Astrocyte (in vitro differentiated cells and primary cell): ENCODE measurements at regions not wholly inside any gene's neighbourhood (a gene's known extent, or its start where the extent isn't known, plus 50 kb on each side); places are given as distances from the start of the nearest gene placed in this dataset.
"Not testable (repeated sequence)": the region's sequence is repeated elsewhere in the genome, so short reads cannot be mapped to it uniquely, and the experiment has no call there.

Experiments used
- DNase-seq: peaks from one replicate; pipeline ENCODE4 v3.0.0-alpha.2; 2010; ENCODE audit warnings: low read depth
- FAIRE-seq: peaks from 2 replicates; lab custom pipeline; 2011; peaks lifted over from hg19 to GRCh38; lab: Jason Lieb, UNC
- H2AFZ ChIP-seq: 2 replicates; pipeline ENCODE4 v1.6.0; 2012; ENCODE audit warnings: low read depth, low read length, inconsistent platforms
- H3K27ac ChIP-seq: 2 replicates; pipeline ENCODE4 v1.5.1; 2011; ENCODE audit warnings: low read depth, low read length, inconsistent platforms
- H3K27me3 ChIP-seq: 2 replicates; pipeline ENCODE4 v1.6.0; 2011; ENCODE audit warnings: low read length, inconsistent platforms; ENCODE audit not compliant: insufficient read depth
- H3K36me3 ChIP-seq: 2 replicates; pipeline ENCODE4 v1.5.1; 2011; ENCODE audit warnings: low read length, inconsistent platforms; ENCODE audit not compliant: insufficient read depth
- H3K4me1 ChIP-seq: 2 replicates; pipeline ENCODE4 v1.5.1; 2011; ENCODE audit warnings: low read length, inconsistent platforms; ENCODE audit not compliant: insufficient read depth
- H3K4me2 ChIP-seq: 2 replicates; pipeline ENCODE4 v1.6.0; 2012; ENCODE audit warnings: low read length, inconsistent platforms
- H3K4me3 ChIP-seq: 2 replicates; pipeline ENCODE4 v1.5.1; 2011; ENCODE audit warnings: low read depth, mild to moderate bottlenecking, low read length, inconsistent platforms; ENCODE audit not compliant: insufficient read depth
- H3K79me2 ChIP-seq: 2 replicates; pipeline ENCODE4 v1.6.0; 2012; ENCODE audit warnings: mild to moderate bottlenecking, low read length, inconsistent platforms; ENCODE audit not compliant: insufficient read depth
- H3K9ac ChIP-seq: 2 replicates; pipeline ENCODE4 v1.6.0; 2012; ENCODE audit warnings: mild to moderate bottlenecking, low read length, inconsistent platforms
- H3K9me3 ChIP-seq: 2 replicates; pipeline ENCODE4 v1.5.1; 2012; ENCODE audit warnings: low read depth, mild to moderate bottlenecking, low read length, inconsistent platforms; ENCODE audit not compliant: insufficient read depth
- H4K20me1 ChIP-seq: 2 replicates; pipeline ENCODE4 v1.6.0; 2012; ENCODE audit warnings: low read length, inconsistent platforms; ENCODE audit not compliant: insufficient read depth
- H3K27ac Mint-ChIP-seq: one replicate; pipeline ENCODE4 v1.8.0; 2021; ENCODE audit warnings: mild to moderate bottlenecking, mixed read lengths; ENCODE audit not compliant: unreplicated experiment
- H3K27me3 Mint-ChIP-seq: one replicate; pipeline ENCODE4 v1.8.0; 2021; ENCODE audit warnings: low read depth, mixed read lengths; ENCODE audit not compliant: unreplicated experiment
- H3K36me3 Mint-ChIP-seq: one replicate; pipeline ENCODE4 v1.8.0; 2021; ENCODE audit warnings: low read depth, mixed read lengths; ENCODE audit not compliant: unreplicated experiment
- H3K4me1 Mint-ChIP-seq: one replicate; pipeline ENCODE4 v1.8.0; 2021; ENCODE audit warnings: low read depth, mixed read lengths; ENCODE audit not compliant: unreplicated experiment
- H3K4me3 Mint-ChIP-seq: one replicate; pipeline ENCODE4 v1.8.0; 2021; ENCODE audit warnings: mild to moderate bottlenecking, moderate library complexity, mixed read lengths; ENCODE audit not compliant: unreplicated experiment
- H3K9me3 Mint-ChIP-seq: one replicate; pipeline ENCODE4 v1.8.0; 2021; ENCODE audit warnings: mild to moderate bottlenecking, mixed read lengths; ENCODE audit not compliant: unreplicated experiment

DNA sequence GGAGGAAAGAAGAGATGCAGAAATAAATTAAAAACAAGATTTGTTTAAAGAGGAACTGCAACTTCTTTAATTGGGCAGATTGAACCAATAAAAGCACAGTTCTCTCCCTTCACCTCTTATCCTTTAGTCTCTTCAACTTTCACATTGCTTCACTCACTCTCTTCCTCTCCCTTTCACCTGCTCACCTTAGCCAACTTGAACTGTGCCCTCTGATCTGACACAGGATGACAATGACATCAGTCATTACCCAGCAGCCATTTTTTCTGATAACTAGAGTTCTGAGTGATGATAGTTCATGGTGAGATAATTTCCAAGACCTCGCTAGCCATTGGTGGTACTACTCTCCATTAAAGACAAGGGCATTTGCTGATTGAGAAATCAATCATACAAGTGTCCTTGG lies 134.9 kb upstream of the NBPF26 start:
- FAIRE-seq, H3K4me1 ChIP-seq, H3K27ac Mint-ChIP-seq, H2AFZ ChIP-seq, H3K27me3 Mint-ChIP-seq, H3K79me2 ChIP-seq, DNase-seq, H3K9ac ChIP-seq, H3K9me3 ChIP-seq, H3K4me3 Mint-ChIP-seq, H3K4me3 ChIP-seq, H3K4me1 Mint-ChIP-seq, H3K27ac ChIP-seq, H4K20me1 ChIP-seq, H3K27me3 ChIP-seq, H3K9me3 Mint-ChIP-seq, H3K36me3 ChIP-seq, H3K4me2 ChIP-seq, H3K36me3 Mint-ChIP-seq: not testable (repeated sequence)

DNA sequence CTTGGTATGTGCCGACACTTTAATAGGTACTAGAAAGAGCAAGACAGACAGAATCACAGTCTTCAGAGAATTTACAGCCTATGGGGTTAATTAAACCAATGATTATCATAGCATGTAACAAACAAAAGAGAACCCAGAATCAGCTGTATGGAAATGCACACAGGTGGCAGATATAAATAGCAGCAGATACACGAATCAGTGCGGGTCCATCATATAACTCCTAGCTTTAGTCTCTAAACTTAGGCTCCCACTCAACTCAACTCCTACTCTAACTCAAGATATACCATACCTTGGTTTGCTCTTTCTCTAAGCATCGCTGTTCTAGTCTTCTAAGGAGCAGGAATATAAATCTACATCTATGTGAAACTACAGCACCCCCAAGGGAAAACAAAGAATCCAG lies 132.0 kb upstream of the NBPF26 start:
- not testable (repeated sequence) for H3K4me3 ChIP-seq, H3K27ac ChIP-seq, H3K27ac Mint-ChIP-seq, H2AFZ ChIP-seq, H3K4me1 Mint-ChIP-seq, H3K9me3 ChIP-seq, H3K36me3 Mint-ChIP-seq, H3K4me1 ChIP-seq, H3K79me2 ChIP-seq, DNase-seq, H3K27me3 Mint-ChIP-seq, H3K36me3 ChIP-seq, H3K9ac ChIP-seq, H3K4me2 ChIP-seq, H4K20me1 ChIP-seq, H3K4me3 Mint-ChIP-seq, FAIRE-seq, H3K27me3 ChIP-seq, H3K9me3 Mint-ChIP-seq

DNA sequence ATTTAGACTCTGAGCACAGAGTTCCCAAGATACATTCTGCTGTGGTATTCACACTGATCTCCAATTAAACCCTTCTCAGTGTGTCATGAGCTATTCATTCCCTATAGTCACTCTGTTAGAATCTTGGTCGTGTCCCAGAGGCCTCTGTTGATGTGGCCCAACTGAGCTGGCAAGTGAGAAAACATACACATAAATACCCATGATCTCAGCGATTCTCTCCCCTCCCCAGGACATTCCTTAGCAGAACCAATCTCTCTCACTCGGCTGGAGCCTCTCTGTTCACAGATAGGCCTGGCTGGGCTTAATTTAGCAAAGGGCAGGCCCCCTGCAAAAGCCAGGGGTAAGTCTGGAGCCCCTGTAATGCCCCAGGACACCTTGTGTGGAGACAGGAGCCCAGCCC lies 130.8 kb upstream of the NBPF26 start:
- not testable (repeated sequence) for H3K9me3 ChIP-seq, H3K9ac ChIP-seq, H4K20me1 ChIP-seq, FAIRE-seq, H3K4me1 Mint-ChIP-seq, H3K9me3 Mint-ChIP-seq, H2AFZ ChIP-seq, DNase-seq, H3K27ac ChIP-seq, H3K4me3 Mint-ChIP-seq, H3K4me1 ChIP-seq, H3K79me2 ChIP-seq, H3K27ac Mint-ChIP-seq, H3K27me3 Mint-ChIP-seq, H3K36me3 ChIP-seq, H3K4me2 ChIP-seq, H3K27me3 ChIP-seq, H3K4me3 ChIP-seq, H3K36me3 Mint-ChIP-seq

DNA sequence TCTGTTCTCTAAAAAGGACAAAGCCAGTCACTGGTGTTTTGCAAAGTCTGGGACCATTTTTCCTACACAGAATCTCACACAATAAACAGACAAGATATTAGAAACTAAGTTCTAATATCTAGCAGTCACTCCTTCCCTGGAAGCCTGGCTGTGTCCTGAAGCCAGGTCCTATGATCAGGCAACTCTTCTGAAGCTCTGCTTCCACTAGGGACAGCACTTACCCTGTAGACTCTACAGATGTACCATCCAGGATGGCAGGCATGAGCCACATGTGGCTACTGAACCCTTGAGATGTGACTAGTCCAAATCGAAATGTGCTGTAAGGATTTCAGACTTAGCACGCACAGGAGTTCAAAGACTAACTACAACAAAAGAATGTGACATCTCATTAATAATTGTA lies 130.1 kb upstream of the NBPF26 start:
- H3K36me3 ChIP-seq, H3K27me3 ChIP-seq, H3K9ac ChIP-seq, H3K27ac Mint-ChIP-seq, H3K27ac ChIP-seq, DNase-seq, H2AFZ ChIP-seq, H3K36me3 Mint-ChIP-seq, H3K4me1 Mint-ChIP-seq, H3K4me1 ChIP-seq, H4K20me1 ChIP-seq, H3K4me2 ChIP-seq, H3K9me3 ChIP-seq, H3K79me2 ChIP-seq, H3K9me3 Mint-ChIP-seq, H3K27me3 Mint-ChIP-seq, H3K4me3 ChIP-seq, FAIRE-seq, H3K4me3 Mint-ChIP-seq: not testable (repeated sequence)

DNA sequence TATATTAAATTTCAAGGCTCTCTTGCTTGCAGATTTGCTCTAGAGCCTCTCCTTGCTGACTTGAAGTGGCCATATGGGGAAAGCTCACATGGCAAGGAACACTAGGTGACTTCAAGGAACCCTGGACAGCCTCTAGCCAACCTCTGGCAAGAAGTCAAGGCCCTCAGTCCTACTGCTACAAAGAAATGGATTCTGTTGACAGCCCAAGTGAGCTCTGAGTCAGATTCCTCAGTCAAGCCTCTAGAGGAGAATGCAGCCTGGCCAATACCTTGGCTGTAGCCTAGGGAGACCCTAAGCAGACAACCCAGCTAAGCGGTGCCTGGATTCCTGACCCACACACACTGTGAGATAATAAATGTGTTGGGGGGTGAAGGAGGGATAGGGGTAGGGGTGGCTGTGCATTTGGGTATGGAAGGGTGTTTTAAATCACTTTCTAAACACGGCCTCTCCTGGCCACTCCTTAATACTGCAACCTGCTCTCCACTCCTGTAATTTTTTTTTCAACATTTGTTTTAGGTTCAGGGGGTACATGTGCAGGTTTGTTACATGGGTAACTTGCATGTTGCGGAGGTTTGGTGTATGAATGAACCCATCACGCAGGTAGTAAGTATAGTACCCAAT lies 125.3 kb upstream of the NBPF26 start:
- not testable (repeated sequence) for DNase-seq, H3K4me2 ChIP-seq, H2AFZ ChIP-seq, H3K9ac ChIP-seq, H3K79me2 ChIP-seq, H3K9me3 Mint-ChIP-seq, H3K36me3 ChIP-seq, H3K4me3 Mint-ChIP-seq, H3K4me3 ChIP-seq, H4K20me1 ChIP-seq, H3K4me1 Mint-ChIP-seq, H3K27ac ChIP-seq, H3K27me3 ChIP-seq, FAIRE-seq, H3K4me1 ChIP-seq, H3K27me3 Mint-ChIP-seq, H3K9me3 ChIP-seq, H3K27ac Mint-ChIP-seq, H3K36me3 Mint-ChIP-seq

DNA sequence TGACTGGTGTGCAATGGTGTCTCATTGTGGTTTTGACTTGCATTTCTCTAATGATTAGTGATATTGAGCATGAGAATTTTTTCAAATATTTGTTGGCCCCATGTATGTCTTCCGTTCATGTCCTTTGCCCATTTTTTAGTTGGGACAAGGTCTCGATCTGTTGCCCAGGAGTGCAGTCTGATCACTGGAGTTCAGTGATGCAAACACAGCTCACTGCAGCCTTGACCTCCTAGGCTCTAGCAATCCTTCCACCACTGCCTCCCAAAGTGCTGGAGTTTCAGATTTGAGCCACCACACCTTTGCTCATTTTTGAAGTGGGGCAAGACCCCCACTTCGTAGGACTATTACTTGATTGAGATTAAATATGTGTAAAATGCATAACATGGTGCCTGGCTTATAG lies 124.2 kb upstream of the NBPF26 start:
- H3K4me1 Mint-ChIP-seq, H3K27ac ChIP-seq, H2AFZ ChIP-seq, FAIRE-seq, H3K27me3 ChIP-seq, DNase-seq, H3K27me3 Mint-ChIP-seq, H3K9me3 ChIP-seq, H3K36me3 Mint-ChIP-seq, H3K79me2 ChIP-seq, H3K36me3 ChIP-seq, H3K4me2 ChIP-seq, H3K4me1 ChIP-seq, H3K27ac Mint-ChIP-seq, H3K4me3 ChIP-seq, H3K9me3 Mint-ChIP-seq, H3K4me3 Mint-ChIP-seq, H3K9ac ChIP-seq, H4K20me1 ChIP-seq: not testable (repeated sequence)
